HG02571 (cell line): ENCODE measurements at regions not wholly inside any gene's neighbourhood (a gene's known extent, or its start where the extent isn't known, plus 50 kb on each side); places are given as distances from the start of the nearest gene placed in this dataset.

Experiments
- ATAC-seq: cut with Tn5 transposase; IDR thresholded peaks from one replicate; pipeline ENCODE4 v1.9.1; 2021; ENCODE audit warnings: mild to moderate bottlenecking, moderate library complexity; ENCODE audit not compliant: unreplicated experiment

DNA sequence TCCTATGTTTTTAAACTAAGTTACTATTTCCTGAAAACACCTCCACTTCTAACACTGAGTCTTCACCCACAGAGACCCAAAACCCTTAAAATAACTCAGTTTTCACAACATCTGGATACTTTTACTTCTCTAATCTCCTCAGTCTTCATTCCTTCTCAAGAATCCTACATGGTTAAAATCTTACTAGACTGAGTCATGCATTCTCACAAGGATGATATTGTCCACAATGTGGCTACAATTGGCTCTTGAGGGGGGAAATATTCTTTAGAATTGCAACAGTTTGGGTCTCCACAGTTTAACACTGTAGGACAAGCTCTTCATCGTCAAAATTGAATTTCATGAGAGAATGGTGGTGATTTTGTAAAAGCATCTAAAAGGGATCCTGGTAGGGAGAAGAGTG lies 397.1 kb downstream of the SLITRK5 start:
- ATAC-seq, result no peak

DNA sequence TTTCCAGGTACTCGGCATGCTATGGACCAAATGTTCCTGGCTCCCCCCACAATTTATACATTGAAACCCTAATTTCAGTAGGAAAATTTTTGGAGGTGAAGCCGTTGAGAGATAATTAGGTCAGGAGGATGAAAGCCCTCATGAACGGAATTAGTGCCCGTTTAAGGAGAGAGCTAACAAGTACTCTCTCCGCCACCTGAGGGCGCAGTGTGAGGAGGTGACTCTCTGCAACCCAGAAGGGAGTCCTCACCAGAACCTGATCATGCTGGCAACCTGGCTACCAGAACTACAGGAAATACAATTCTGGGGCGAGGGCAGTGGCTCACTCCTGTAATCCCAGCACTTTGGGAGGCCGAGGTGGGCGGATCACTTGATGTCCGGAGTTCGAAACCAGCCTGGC lies 397.8 kb downstream of the SLITRK5 start:
- no peak for ATAC-seq

DNA sequence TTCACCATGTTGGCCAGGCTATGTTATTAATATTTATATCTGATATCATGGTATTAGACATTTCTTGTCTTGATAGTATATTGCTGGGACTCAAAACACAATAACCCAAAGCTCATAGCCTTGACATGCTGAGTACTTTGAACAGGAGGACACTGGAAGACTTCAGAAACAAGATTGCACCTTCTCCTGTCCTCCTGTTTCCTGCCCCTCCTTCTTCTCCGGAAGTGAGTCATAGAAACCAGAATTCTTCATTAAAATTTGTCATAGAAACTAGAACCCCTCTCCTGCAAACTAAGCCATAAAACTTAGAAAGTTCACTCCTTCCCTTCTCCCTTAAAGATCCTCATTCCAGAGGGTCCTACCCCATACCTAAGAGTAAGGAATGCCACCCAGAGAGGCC lies 400.2 kb downstream of the SLITRK5 start:
- ATAC-seq, result no peak

DNA sequence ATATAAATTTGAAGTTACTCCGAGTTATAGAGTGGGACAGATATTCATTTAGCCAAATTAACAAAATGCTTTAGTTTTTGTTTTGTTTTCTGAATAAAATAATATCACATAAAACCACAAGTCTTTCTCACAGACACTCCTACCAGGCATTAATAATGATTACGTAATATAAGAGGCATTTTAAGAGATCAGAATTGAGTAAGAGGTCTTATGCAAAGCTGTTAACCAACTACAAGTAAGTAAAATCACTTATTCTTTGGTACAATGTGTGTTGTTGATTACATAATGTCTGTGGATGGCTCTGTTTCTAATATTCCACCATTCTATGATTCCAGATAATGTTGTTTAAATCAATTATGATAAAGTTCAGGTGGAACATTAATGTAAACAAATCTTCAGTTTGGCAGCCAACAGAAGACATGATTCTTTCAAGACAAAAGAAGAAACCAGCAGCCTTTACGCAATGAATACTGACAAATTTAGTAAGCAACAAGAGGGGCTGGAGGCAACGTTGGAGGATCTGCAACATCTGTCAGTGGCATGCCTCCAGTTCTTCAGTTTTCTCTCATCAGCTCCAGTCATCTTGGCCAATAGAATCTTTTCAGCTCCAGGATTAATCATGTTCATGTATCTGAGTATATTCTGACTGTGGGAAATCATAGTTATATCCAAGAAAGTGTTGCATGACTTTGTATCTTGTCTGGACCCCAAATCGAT lies 403.8 kb downstream of the SLITRK5 start:
- no peak for ATAC-seq

DNA sequence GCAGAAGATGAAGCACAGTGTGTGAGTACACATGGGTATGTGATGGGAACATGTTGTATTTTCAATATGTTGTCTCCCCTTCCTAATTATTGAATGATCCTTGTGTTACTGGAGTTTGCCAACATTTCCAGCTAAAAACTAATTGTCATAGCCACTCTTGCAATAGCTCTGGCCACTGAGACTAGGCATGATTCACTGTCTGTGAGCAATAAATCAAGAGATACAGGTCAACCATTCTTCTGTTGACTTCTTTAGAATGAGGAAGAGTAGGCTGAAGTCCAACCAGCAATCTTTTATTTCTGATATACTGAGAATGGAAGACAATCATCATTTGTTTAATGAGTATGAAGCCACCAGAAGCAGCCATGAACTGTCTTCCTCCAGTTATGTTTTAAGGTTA lies 413.9 kb downstream of the SLITRK5 start:
- ATAC-seq, result no peak

DNA sequence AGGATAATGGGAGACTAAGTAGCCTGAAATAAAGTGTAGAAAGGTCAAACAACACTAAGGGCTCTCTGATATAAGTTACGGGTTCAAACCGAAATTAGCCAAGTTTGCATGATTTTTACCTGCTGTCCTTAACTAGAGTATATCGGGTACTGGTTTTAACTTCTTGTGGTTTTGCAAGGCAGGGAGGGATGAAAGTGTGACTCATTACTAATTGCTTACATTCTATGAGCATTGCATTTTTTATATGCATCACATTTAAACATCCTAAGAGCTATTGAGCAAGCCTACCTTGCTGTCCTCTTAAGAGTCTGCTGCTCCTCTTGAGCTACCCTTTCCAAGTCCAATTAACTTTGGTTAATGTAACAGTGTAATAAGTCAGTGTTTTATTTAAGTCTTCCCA lies 415.4 kb downstream of the SLITRK5 start:
- ATAC-seq, result no peak

DNA sequence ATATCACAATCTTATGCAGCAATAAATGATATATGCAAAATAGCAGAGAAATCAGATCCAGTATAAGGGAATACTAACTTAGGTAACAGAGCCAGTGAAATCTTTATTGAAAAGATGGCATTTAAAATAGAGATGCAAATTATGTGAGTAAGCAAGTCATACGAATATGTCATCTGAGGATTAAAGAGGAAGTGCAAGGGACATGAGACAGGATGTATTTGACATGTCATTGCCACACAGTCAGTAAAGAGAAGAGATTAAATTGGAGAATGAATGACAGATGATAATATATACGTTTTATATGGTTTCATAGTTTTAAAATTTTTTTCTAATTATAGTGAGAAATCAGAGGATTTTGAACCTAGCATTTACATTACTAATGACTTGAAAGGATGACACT lies 426.4 kb downstream of the SLITRK5 start:
- no peak for ATAC-seq

DNA sequence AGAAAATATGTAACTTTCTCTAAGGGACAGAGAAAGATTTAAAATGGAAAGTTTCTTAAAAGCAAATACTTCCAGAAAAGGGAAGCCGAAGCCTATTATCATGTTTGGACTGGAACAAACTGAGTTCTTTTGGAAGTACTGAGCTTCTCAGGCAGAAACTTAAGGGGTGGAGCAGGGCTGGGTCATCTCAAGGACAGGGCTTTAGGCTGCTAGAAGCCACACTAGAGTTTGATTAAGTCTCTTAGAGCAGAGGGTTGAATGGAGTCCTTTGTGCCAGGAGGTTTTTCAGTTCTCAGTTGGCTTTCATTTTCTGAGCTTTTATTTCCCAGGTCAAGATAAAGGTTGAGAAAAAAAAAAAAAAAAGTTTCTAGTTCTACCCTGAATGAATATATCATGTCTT lies 432.7 kb downstream of the SLITRK5 start:
- ATAC-seq, result no peak

DNA sequence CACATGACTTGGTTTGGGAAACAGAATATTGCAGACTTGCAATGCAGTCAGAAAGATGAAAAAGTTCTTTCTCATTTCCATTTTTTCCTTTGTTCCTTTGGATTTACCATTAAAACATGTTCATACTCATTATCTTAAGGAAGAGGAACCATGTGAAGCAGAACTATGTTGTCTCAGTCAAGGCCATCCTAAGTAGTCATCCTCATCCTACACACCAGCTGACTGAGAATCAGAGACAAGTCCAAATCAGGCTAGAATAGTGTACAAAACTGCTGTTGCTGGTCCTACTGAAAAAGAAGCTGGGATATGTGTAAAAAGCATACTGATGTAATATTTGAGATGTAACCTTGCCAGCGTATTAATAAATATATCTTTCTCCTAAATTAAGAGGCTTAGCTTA lies 433.4 kb downstream of the SLITRK5 start:
- no peak for ATAC-seq

DNA sequence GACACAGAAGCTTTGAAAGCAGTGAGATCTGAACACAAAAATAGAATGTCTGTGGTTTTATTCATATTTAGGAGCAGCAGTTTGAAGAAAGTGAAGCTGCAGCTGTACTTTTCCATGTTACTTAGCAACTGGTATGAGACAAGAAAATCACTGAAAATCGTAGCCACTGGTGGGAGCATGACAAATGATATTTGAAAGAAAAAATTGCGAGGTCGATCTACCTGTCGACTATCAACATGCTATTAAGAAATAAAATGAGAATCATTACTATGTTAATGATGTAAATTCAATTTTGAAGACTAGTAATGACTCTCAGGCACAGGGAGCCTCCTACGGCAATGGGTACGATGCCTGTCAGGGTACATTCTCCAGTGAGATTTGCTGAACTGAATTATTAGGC lies 436.4 kb downstream of the SLITRK5 start:
- no peak for ATAC-seq

DNA sequence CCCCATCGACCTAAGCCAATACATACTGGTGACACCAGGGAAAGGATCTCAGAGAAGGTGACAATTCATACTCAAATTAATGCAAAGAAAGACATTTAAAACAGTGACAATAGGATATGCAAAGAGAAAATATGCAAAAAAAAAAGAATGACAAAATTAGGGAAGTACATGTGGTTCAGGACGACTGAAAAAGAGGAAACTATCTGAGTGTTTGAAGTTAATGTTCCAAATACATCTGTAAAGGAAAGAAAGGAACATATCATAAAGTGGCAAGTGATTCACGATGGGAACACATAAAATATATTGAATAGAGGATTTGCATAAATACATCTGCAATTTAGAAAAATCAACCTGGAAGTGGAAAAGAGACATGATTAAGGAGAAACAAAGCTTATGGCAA lies 441.4 kb downstream of the SLITRK5 start:
- no peak for ATAC-seq

DNA sequence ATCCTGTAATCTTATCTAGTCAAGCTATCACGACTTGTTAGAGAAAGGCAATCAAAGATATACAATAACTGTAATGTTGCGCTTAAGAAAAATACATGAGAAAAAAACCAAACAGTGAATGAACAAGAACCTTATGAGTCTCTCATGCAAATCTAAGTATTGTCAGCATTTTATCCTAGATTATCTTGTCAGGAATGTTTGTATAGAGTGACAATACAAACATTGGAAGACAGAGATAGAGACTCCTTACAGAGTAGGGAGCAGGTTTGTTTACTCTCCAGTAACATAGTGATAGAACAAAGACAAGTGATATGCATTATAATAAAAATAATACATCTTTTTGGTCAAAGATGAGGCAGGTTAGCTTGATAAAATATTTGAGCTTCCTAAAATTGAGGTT lies 444.8 kb downstream of the SLITRK5 start:
- ATAC-seq, result no peak

DNA sequence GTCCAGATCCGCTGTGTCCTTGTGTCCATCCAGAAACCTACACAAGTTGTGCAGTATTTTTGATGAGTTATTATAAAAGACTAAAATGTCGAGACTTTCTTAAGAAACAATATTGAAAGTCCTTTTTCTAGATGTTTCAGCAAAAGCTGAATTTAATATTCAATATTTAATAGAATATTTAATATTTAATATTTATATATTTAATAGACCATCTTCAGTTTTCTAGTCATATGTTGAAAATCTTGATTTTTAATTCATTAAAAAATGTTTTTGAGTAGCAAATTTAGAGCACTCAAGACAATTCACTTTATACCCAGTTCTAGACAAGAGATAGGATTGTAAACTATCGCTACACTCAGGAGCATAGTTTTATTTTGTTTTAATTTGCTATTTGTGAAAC lies 447.8 kb downstream of the SLITRK5 start:
- ATAC-seq, result no peak

DNA sequence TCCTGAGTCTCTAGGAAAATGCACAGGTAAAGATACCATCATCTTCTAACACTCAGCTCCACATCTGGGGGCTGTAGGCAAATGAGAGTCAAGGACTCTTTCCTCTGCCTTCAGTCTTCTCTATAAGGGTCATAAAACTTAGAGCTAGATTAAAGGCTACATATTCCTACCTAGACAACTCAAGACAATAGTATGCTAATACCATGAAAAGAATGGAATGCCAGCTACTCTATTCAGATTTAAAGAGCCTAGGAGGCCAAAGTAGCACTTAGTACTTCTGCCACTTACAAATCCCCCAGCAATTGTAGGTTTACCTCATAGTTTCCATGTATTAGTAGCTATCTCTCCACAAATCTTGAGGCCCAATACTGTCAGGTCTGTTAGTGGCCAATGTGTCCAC lies 453.0 kb downstream of the SLITRK5 start:
- ATAC-seq, result no peak

DNA sequence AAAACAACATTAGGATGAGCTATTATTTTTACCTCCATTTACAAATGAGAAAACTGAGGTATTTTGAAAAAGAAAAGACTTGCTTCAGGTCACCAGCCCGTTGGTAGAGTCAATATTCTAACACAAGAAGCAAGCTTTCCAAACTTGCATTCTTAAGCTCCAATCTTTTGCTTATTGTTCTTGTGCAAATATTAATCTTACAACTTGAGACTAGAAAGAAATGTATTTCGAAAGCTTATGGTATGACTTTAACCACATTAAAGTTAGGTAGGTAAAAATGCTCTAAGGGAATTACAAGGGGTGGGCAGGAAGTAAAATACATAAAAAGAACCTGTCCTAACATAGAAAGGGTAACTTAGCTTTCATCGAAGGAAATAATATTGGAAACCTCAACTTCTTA lies 453.9 kb downstream of the SLITRK5 start:
- ATAC-seq, result no peak

DNA sequence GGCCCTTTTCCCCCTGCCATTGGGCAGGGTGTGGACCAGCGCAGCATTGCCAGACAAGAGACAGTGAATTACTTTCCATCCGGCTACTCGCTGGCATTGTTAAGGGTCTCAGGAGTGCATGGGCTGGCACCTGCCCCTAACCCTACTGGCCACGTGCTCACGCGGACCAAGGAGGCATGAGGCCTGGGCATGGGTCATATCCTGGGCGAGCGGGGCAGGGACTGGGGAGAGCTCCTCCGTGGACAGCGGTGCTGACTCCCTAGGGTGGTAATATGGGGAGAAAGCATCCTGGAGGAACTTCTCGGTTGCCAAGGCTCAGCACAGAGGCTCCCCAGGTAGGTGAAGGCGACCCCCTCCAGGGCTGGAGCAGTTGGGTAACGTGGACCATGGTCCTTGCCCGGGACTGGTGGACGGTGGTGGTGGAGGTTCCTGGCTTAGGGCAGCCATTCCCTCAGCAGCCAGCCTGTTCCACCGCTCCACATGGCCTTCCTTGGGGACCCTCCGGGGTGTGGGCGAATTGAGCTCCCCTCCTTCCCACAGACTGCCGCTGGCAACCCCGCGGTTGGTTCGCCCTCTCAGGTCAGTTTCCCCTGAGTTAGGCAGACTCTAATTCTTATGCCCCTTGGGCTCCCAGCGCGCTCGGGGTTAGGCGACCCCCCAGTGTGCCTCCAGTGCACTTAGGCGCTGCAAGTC lies 465.1 kb downstream of the SLITRK5 start:
- ATAC-seq, result no peak

DNA sequence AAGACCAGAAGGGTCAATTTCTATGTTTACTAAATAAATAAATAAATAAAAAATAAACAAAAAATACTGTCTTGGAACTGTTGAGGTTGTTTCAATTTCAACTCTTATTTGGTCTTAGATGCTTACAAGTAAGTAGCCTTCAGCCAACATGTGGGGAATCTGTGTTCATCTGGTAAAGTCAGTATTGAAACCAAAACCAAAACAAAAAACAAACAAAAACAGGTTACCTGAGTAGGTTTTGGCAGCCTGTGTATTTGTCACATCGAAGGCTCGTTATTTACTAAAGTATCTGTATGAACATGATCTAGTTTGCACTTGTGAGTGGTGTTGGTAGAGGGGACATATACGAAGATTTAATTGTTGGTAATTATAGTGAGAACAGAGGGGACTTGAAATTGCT lies 471.5 kb downstream of the SLITRK5 start:
- ATAC-seq, result no peak

DNA sequence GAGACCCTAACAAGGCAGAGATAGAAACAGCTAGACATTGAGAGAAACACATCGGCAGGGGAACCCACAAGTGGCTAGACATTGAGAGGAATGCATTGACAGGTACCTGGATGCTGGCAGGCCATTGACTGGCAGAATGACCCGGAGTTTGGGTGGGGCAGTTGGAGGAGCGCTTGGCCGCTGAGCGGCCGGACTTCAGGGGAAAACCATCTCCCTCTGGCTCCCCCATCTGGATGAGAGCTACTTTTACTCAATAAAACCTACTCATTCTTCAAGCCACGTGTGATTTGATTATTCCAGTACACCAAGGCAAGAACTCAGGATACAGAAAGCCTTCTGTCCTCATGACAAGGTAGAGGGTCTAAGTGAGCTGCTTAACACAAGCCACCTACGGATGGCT lies 473.4 kb downstream of the SLITRK5 start:
- ATAC-seq, result no peak

DNA sequence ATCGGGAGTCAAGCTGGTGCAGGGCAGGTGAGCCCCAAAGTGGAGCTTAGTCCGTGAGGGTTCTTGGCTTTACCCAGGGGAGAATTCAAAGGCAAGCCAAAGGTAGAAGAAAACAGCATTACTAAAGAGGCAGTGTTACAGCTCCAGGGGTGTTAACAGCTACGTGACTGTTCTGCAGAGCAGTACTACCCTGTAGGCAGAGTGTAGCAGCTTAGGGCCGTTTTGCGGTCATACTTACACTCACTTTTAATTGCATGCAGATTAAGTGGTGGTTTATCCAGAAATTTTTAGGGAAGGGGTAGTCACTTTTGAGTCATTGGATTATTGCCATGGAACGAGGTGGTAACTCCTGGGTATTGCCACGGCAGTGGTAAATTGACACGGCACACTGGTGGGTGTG lies 482.2 kb downstream of the SLITRK5 start:
- ATAC-seq, result no peak

DNA sequence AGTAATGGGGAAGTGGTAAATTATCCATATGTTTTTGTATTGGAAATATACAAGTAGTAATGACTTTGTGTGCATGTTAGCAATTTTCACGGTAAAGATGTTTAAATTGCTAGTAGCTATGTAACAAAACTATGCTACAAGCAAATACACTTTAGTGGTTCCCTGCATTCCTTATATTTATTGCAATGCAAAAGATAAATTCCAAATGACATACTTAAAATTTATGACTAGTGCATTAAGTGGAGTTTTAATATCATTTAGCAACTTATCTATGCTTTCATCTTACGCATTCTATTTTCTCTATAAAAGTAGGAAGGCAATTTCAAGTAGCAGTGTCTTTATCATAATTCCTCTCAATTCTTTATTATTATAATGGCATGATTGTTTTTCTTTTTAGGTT lies 482.8 kb downstream of the SLITRK5 start:
- ATAC-seq, result no peak

DNA sequence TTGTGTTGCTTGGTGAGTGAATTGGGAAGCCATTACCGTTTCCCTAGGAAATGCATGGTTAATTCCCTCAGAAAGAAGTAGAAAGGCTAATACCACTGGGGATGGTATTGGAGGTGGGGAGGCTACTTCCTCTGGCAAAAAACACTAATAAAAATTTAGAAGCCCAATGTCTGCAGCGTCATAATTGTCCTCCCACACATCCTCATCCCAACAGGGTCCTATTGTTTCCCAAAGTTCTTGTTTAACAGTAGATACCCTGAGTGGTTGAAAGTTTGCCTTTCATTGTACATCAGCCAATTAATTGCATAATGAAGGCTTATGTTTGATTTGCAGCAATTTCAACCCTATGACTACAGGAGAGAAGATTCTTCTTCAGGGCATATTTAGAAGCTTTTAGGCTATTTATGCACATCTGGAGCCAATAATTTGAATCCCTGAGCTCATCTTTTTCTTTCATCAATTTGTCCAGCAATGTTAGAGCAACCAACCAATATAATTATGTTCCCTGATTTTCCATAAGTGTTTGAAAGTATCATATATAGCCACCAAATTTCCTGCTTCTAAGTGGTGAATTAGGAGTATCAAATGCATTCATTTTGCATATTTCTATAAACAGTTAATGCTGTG lies 491.0 kb downstream of the SLITRK5 start:
- ATAC-seq, result no peak

DNA sequence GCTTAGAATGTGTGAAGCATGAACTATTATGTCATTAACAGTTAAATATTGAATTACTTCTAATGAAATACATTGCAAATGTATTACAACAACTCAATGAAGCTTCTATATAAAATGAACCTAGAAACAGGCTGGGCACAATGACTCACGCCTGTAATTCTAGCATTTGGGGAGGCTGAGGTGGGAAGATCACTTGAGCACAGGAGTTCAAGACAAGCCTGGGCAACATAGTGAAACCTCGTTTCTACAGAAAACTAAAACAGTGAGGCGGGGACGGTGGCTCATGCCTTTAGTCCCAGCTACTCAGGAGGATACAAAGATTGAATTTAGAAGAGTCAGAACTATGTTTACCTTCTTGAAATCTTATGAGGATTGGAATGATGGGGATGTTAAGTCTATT lies 505.1 kb downstream of the SLITRK5 start:
- ATAC-seq, result no peak
